Endothelial cell of umbilical vein (primary cell): ENCODE measurements at regions not wholly inside any gene's neighbourhood (a gene's known extent, or its start where the extent isn't known, plus 50 kb on each side); places are given as distances from the start of the nearest gene placed in this dataset.

Experiments
- BruUV-seq: library from RNA; stranded (reverse); fragments of 400-500 nt; replicated peaks from 2 replicates; lab custom pipeline; 2021; lab: Mats Ljungman, UMichigan
- CTCF ChIA-PET: fragments of 300-600, 350-600 bp; sonication (Branson Sonifier 250); formaldehyde crosslinking; loops from one replicate; lab custom pipeline; 2021; ENCODE audit warnings: antibody characterized with exemption, inconsistent platforms; lab: Charles Lee
- POLR2A ChIA-PET: fragments of 300-600, 350-600 bp; sonication (Branson Sonifier 250); formaldehyde crosslinking; loops from one replicate; lab custom pipeline; 2021; ENCODE audit warnings: antibody characterized with exemption, inconsistent platforms; lab: Charles Lee
- DNase-seq: peaks from one replicate; pipeline ENCODE4 v3.0.0-alpha.2; 2011; ENCODE audit warnings: low read depth, low spot score
- FAIRE-seq: peaks from 2 replicates; lab custom pipeline; 2011; peaks lifted over from hg19 to GRCh38; lab: Jason Lieb, UNC
- H2AFZ ChIP-seq: 2 replicates; pipeline ENCODE4 v1.6.0; 2012; ENCODE audit warnings: low read depth, low read length, control low read depth, inconsistent platforms
- H3K27ac ChIP-seq: 2 replicates; pipeline ENCODE4 v1.5.1; 2011; ENCODE audit warnings: low read depth, mild to moderate bottlenecking, control low read depth, low read length, moderate library complexity; ENCODE audit not compliant: insufficient read depth
- H3K27me3 ChIP-seq, 2 experiments: 2 replicates each; pipeline versions ENCODE4 v1.6.0 to v1.6.1; 2011; ENCODE audit warnings: low read length in 2 of 2, mixed read lengths in 1 of 2; ENCODE audit not compliant: control insufficient read depth in 2 of 2, insufficient read depth in 2 of 2
- H3K36me3 ChIP-seq, 2 experiments: 2 replicates in 1 of 2; 3 replicates in 1 of 2; pipeline ENCODE4 v1.5.1; 2011; ENCODE audit warnings: low read length in 2 of 2, mild to moderate bottlenecking in 1 of 2, moderate library complexity in 1 of 2; ENCODE audit not compliant: control insufficient read depth in 2 of 2, insufficient read depth in 2 of 2; ENCODE audit errors: extremely low read depth in 1 of 2
- H3K4me1 ChIP-seq: 3 replicates; pipeline ENCODE4 v1.5.1; 2011; ENCODE audit warnings: mild to moderate bottlenecking, low read length; ENCODE audit not compliant: control insufficient read depth, insufficient read depth; ENCODE audit errors: extremely low read depth
- H3K4me2 ChIP-seq: 2 replicates; pipeline ENCODE4 v1.6.1; 2011; ENCODE audit warnings: low read length, control low read depth, mixed read lengths; ENCODE audit not compliant: insufficient read depth
- H3K4me3 ChIP-seq, 3 experiments: fragments of 200-600 bp in 1 of 3; sonication (generic), shearing (Covaris generic) in 1 of 3; replicated peaks in 1 of 3; 2 replicates each; pipeline ENCODE4 v1.5.1; 2011 to 2016; ENCODE audit warnings: control low read depth in 3 of 3, low read length in 3 of 3, mild to moderate bottlenecking in 2 of 3, inconsistent platforms in 1 of 3, low read depth in 1 of 3, moderate library complexity in 1 of 3; ENCODE audit not compliant: insufficient read depth in 1 of 3
- H3K79me2 ChIP-seq: 2 replicates; pipeline ENCODE4 v1.6.0; 2012; ENCODE audit warnings: low read length, inconsistent platforms; ENCODE audit not compliant: control insufficient read depth, insufficient read depth
- H3K9ac ChIP-seq: replicated peaks from 2 replicates; pipeline ENCODE3; 2011; ENCODE audit warnings: low read length, control low read depth; ENCODE audit not compliant: insufficient read depth; ENCODE audit errors: extremely low read depth
- H3K9me1 ChIP-seq: replicated peaks from 3 replicates; pipeline ENCODE4 v1.6.0; 2011; ENCODE audit warnings: mild to moderate bottlenecking, low read length; ENCODE audit not compliant: control insufficient read depth, insufficient read depth; ENCODE audit errors: extremely low read depth
- H3K9me3 ChIP-seq: replicated peaks from 2 replicates; pipeline ENCODE4 v1.5.1; 2012; ENCODE audit warnings: low read length, inconsistent platforms; ENCODE audit not compliant: control insufficient read depth, insufficient read depth
- H4K20me1 ChIP-seq: replicated peaks from 2 replicates; pipeline ENCODE3; 2011; ENCODE audit warnings: mild to moderate bottlenecking, low read length; ENCODE audit not compliant: control insufficient read depth, insufficient read depth; ENCODE audit errors: extremely low read depth
- CTCF ChIP-seq, 2 donors: IDR thresholded peaks; 1 replicate in 1 of 2; 2 replicates in 1 of 2; pipeline ENCODE4 v1.5.1; 2011; ENCODE audit warnings: low read length in 2 of 2, mild to moderate bottlenecking in 2 of 2, moderate library complexity in 2 of 2, control low read depth in 1 of 2, inconsistent platforms in 1 of 2, low read depth in 1 of 2; ENCODE audit not compliant: insufficient read depth in 1 of 2; ENCODE audit errors: extremely low read depth in 1 of 2
- EZH2 ChIP-seq: IDR thresholded peaks from 2 replicates; pipeline ENCODE4 v1.6.1; 2012; ENCODE audit warnings: borderline replicate concordance, low read depth, mild to moderate bottlenecking, moderate library complexity, low read length, inconsistent platforms; ENCODE audit not compliant: severe bottlenecking
- FOS ChIP-seq: IDR thresholded peaks from 2 replicates; pipeline ENCODE4 v1.6.1; 2011; ENCODE audit warnings: mild to moderate bottlenecking, low read length, moderate library complexity, borderline replicate concordance; ENCODE audit not compliant: insufficient read depth
- GATA2 ChIP-seq: IDR thresholded peaks from 2 replicates; pipeline ENCODE4 v1.7.0; 2011; ENCODE audit warnings: low read depth, mild to moderate bottlenecking, moderate library complexity, mixed read lengths, low read length; ENCODE audit not compliant: insufficient read length, insufficient read depth
- JUN ChIP-seq: IDR thresholded peaks from 2 replicates; pipeline ENCODE4 v1.6.1; 2011; ENCODE audit warnings: borderline replicate concordance, low read depth; ENCODE audit not compliant: insufficient read length, insufficient read depth
- MAX ChIP-seq: IDR thresholded peaks from 2 replicates; pipeline ENCODE4 v1.6.1; 2011; ENCODE audit not compliant: insufficient read depth, insufficient read length
- MYC ChIP-seq: IDR thresholded peaks from one replicate; pipeline ENCODE4 v1.6.1; 2011; ENCODE audit warnings: mild to moderate bottlenecking, low read depth, low read length
- POLR2A ChIP-seq: IDR thresholded peaks from 2 replicates; pipeline ENCODE4 v1.6.1; 2012; ENCODE audit warnings: low read depth, mild to moderate bottlenecking, control low read depth, low read length
- dilution Hi-C: fragments of 300-500 bp; cut with MboI; formaldehyde crosslinking; loops from one replicate; pipeline ENCODE4 v1.15.0; 2019; ENCODE audit warnings: low sequenced_read_pairs; ENCODE audit not compliant: extremely low pct_ligation_motif_present
- intact Hi-C: fragments of 100-400 bp; cut with micrococcal nuclease; formaldehyde crosslinking; loops from one replicate; pipeline ENCODE4 v1.10.0; 2022

- H4K20me1 ChIP-seq, result no peaks in the 10 kb centered on the region
- H2AFZ ChIP-seq, result no peak overlapping the region
- H3K27ac ChIP-seq, result no peak overlapping the region
- DNase-seq, result no peak
- no peak for FAIRE-seq
- ChIA-PET CTCF (no interaction called here), POLR2A (no interaction called here)
- H3K27me3 ChIP-seq, result no peaks in the 10 kb centered on the region
- no peak for TF ChIP-seq EZH2
- no peak for TF ChIP-seq GATA2
- no peak for TF ChIP-seq CTCF (IDR thresholded peaks at IDR 0.05; ENCODE audit: extremely low read depth in 1 of 2, insufficient read depth in 1 of 2, low read depth in 1 of 2, low read length in 2 of 2)
- dilution Hi-C loops (no loop called here), intact Hi-C loops (no loop called here)
- no peaks in the 10 kb centered on the region for H3K9me3 ChIP-seq
- BruUV-seq, result no TSS peak
- H3K9ac ChIP-seq, result no peak overlapping the region
- H3K4me2 ChIP-seq, result no peak overlapping the region
- no peaks in the 10 kb centered on the region for H3K36me3 ChIP-seq
- no peak overlapping the region for H3K4me3 ChIP-seq
- no peaks in the 10 kb centered on the region for H3K79me2 ChIP-seq
- H3K9me1 ChIP-seq, result no peaks in the 10 kb centered on the region
- no peaks in the 10 kb centered on the region for H3K4me1 ChIP-seq
These were observed 207.8 kb upstream of the FOXQ1 start for GRCh38 chr6:1103945-1104623.

GRCh38 chr6:1103021-1103420 is 208.9 kb upstream of the FOXQ1 start:
- ChIA-PET POLR2A (no interaction called here), CTCF (no interaction called here)
- no peak overlapping the region for H3K4me2 ChIP-seq
- FAIRE-seq (no peak), DNase-seq (no peak)
- H3K9me3 ChIP-seq, result no peaks in the 10 kb centered on the region
- H2AFZ ChIP-seq, result no peak overlapping the region
- H4K20me1 ChIP-seq, result no peaks in the 10 kb centered on the region
- H3K27ac ChIP-seq, result no peak overlapping the region
- TF ChIP-seq MYC (no peak), CTCF (IDR thresholded peaks at IDR 0.05; ENCODE audit: extremely low read depth in 1 of 2, insufficient read depth in 1 of 2, low read depth in 1 of 2, low read length in 2 of 2) (no peak), MAX (no peak), FOS (no peak), JUN (no peak), GATA2 (no peak), POLR2A (no peak)
- no peaks in the 10 kb centered on the region for H3K27me3 ChIP-seq
- H3K4me3 ChIP-seq, result no peak overlapping the region
- no peaks in the 10 kb centered on the region for H3K9me1 ChIP-seq
- no peak overlapping the region for H3K9ac ChIP-seq
- BruUV-seq, result no TSS peak
- no peaks in the 10 kb centered on the region for H3K79me2 ChIP-seq
- no peaks in the 10 kb centered on the region for H3K4me1 ChIP-seq
- dilution Hi-C loops (no loop called here), intact Hi-C loops (no loop called here)
- no peaks in the 10 kb centered on the region for H3K36me3 ChIP-seq
